ENCODE measurements at regions not wholly inside any gene's neighbourhood (a gene's known extent, or its start where the extent isn't known, plus 50 kb on each side); places are given as distances from the start of the nearest gene placed in this dataset.
"Not testable (repeated sequence)": the region's sequence is repeated elsewhere in the genome, so short reads cannot be mapped to it uniquely, and the experiment has no call there.

DNA sequence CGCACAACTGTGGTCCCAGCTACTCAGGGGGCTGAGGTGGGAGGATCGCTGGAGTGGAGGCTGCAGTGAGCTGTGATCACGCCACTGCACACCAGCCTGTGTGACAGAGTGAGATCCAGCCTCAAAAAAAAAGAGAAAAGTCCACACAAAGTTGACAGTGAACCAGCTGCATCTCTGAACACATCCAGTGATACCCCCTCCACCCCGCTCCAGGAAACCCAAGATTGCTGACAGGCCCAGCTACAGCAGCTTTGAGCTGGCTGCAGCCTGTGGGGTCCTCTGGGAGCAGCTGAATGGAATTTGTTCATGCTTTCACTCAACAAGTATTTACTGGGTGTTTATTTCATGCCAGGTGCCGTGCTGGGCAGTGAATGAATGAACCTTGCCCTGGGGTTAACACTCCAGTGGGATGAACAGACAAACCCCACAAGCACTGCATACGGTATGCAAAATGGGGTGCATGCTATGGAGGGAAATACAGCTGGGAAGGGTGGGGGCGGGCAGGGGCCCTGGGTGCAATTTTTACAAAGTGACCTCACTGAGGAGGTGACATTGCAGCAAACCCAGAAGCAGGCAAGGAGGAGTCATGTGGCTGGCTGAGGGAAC is 170.9 kb downstream of the GOSR1 start:
- not testable (repeated sequence) for H3K27me3 ChIP-seq (ENCODE audit: insufficient read depth, low read depth, severe bottlenecking); H3K9me3 ChIP-seq (ENCODE audit: severe bottlenecking); H3K4me3 ChIP-seq (ENCODE audit: low read depth, low read length); H3K36me3 ChIP-seq; H3K27ac ChIP-seq; DNase-seq

DNA sequence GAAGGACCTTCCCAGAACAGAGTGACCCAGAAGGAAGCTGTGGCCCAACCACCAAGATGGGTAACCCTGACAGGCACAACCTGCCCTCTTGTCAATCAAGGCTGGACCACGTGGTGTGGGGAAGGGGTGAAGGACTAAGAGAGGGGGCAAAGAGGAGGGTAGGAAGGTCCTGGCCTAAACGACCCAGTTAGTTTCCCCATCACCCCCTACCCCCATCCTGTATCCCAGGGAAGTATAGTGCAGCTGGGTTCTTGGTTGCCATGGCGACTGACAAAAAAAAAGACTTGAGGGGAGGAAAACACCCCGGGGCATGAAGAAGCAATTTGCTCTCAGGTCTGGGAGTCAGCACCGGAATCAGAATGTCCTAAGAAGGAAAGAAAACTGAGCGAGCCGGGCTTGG is 168.7 kb downstream of the GOSR1 start:
- not testable (repeated sequence) for H3K27me3 ChIP-seq (ENCODE audit: insufficient read depth, low read depth, severe bottlenecking); H3K4me3 ChIP-seq (ENCODE audit: low read depth, low read length); DNase-seq; H3K9me3 ChIP-seq (ENCODE audit: severe bottlenecking); H3K27ac ChIP-seq; H3K36me3 ChIP-seq

DNA sequence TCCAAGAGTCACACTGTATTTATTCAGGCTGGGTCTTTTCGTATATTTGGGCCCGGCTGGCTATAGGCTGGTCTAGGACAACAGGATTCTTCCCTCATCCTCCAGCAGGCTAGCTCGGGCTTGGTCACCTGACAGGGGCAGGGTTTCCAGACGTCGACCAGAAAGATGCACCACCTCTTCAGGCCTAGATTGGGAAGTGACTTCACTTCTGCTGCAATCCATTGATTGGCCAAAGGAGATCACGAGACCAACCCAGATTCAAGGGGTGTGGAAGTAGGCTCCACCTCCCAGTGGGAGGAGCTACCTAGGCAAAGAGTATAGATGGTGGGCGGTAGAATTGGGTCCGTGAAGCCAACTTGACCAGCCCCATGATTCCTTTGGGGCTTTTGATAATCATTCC is 167.5 kb downstream of the GOSR1 start:
- not testable (repeated sequence) for H3K9me3 ChIP-seq (ENCODE audit: severe bottlenecking); H3K36me3 ChIP-seq; DNase-seq; H3K4me3 ChIP-seq (ENCODE audit: low read depth, low read length); H3K27ac ChIP-seq; H3K27me3 ChIP-seq (ENCODE audit: insufficient read depth, low read depth, severe bottlenecking)

DNA sequence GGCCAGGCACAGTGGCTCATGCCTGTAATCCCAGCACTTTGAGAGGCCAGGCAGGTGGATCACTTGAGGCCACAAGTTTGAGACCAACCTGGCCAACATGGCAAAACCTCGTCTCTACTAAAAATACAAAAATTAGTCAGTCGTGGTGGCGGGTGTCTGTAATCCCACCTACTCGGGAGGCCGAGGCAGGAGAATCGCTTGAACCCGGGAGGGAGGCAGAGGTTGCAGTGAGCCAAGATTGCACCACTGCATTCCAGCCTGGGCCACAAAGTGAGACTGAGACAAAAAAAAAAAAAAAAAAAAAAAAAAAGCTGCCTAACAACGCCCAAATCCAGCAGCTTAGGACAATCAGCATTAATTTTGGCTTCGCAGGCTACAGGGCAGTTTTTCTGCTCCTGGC is 167.1 kb downstream of the GOSR1 start:
- H3K27ac ChIP-seq, DNase-seq: not testable (repeated sequence)

DNA sequence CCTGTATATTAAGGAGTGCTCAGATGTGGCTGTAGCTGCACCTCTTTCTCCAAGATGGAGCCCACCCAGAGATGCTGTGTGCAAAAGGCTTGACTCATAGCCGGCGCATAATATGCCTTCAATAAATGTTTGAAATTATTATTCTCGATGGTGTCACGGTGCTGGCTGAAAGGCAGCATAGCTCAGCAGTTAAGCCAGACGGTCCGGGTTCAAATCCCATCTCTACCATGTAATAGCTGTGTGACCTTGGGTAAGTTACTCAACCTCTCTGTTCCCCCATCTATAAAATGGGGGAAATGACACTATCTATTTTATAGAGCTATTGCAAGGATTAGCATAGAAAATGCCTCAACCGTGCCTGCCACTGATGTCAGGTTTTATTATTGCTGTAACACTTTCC is 164.2 kb downstream of the GOSR1 start:
- not testable (repeated sequence) for H3K9me3 ChIP-seq (ENCODE audit: severe bottlenecking); H3K36me3 ChIP-seq; H3K27me3 ChIP-seq (ENCODE audit: insufficient read depth, low read depth, severe bottlenecking); H3K27ac ChIP-seq; H3K4me3 ChIP-seq (ENCODE audit: low read depth, low read length); DNase-seq

More for the DNA sequence above, 167.1 kb downstream of the GOSR1 start:
- not testable (repeated sequence) for H3K4me3 ChIP-seq (ENCODE audit: low read depth, low read length); H3K36me3 ChIP-seq; H3K27me3 ChIP-seq (ENCODE audit: insufficient read depth, low read depth, severe bottlenecking); H3K9me3 ChIP-seq (ENCODE audit: severe bottlenecking)

DNA sequence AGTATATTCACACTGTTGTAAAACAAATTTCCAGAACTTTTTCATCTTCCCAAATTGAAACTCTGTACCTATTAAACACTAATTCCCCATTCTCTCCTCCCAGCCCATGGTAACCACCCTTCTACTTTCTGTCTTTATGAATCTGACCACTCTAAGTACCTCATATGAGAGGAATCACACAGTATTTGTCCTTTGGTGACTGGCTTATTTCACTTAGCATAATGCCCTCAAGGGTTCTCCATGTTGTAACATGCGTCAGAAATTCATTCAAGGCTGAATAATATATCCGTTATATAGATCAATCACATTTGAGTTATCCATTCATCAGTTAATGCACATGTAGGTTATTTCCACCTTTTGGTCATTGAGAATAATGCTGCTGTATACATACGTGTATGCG is 162.2 kb downstream of the GOSR1 start:
- H3K27ac ChIP-seq; DNase-seq; H3K36me3 ChIP-seq; H3K4me3 ChIP-seq (ENCODE audit: low read depth, low read length); H3K9me3 ChIP-seq (ENCODE audit: severe bottlenecking); H3K27me3 ChIP-seq (ENCODE audit: insufficient read depth, low read depth, severe bottlenecking): not testable (repeated sequence)

DNA sequence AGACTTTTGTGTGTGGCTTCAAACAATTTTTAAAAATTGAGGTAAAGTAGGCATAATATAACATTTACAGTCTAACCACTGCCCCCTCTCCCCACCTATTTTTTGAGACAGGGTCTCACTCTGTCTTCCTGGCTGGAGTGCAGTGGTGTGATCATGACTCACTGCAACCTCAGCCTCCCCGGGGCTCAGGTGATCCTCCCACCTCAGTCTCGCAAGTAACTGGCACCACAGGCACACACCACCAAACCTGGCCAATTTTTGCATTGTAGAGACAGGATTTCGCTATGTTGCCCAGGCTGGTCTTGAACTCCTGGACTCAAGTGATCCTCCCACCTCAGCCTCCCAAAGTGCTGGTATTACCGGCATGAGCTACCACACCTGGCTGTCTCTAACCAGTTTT is 161.8 kb downstream of the GOSR1 start:
- H3K27me3 ChIP-seq (ENCODE audit: insufficient read depth, low read depth, severe bottlenecking); DNase-seq; H3K4me3 ChIP-seq (ENCODE audit: low read depth, low read length); H3K9me3 ChIP-seq (ENCODE audit: severe bottlenecking); H3K36me3 ChIP-seq; H3K27ac ChIP-seq: not testable (repeated sequence)

DNA sequence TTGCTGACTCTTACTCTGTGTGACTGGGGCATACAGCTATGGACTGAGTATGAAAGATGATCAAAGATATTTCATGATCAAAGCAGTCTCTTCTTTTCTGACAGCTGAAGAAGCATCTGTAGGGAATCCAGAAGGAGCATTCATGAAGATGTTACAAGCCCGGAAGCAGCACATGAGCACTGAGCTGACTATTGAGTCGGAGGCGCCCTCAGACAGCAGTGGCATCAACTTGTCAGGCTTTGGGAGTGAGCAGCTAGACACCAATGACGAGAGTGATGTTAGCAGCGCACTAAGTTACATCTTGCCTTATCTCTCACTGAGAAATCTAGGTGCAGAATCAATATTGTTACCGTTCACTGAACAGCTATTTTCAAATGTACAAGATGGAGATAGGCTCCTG is 154.4 kb downstream of the GOSR1 start:
- H3K36me3 ChIP-seq; H3K27ac ChIP-seq; DNase-seq; H3K27me3 ChIP-seq (ENCODE audit: insufficient read depth, low read depth, severe bottlenecking); H3K9me3 ChIP-seq (ENCODE audit: severe bottlenecking); H3K4me3 ChIP-seq (ENCODE audit: low read depth, low read length): not testable (repeated sequence)

DNA sequence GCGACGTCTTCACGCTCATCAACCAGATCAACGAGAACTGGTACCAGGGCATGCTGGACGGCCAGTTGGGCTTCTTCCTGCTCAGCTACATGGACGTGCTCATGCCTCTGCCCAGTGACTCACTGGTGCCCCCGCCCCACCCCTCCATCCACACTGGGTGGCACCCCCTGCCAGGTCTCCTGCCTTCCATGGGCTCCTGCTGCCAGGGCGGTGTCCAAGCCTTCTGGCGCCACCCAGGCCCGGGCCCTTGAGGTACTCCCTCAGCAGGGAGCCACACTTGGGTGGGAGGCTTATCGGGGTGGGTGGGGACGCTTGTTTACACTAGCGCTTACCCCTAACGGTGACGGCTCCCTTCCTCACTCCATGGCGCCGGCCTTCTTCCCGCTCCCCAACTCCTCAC is 148.2 kb downstream of the GOSR1 start:
- not testable (repeated sequence) for H3K27me3 ChIP-seq (ENCODE audit: insufficient read depth, low read depth, severe bottlenecking); H3K4me3 ChIP-seq (ENCODE audit: low read depth, low read length); DNase-seq; H3K27ac ChIP-seq; H3K36me3 ChIP-seq; H3K9me3 ChIP-seq (ENCODE audit: severe bottlenecking)

DNA sequence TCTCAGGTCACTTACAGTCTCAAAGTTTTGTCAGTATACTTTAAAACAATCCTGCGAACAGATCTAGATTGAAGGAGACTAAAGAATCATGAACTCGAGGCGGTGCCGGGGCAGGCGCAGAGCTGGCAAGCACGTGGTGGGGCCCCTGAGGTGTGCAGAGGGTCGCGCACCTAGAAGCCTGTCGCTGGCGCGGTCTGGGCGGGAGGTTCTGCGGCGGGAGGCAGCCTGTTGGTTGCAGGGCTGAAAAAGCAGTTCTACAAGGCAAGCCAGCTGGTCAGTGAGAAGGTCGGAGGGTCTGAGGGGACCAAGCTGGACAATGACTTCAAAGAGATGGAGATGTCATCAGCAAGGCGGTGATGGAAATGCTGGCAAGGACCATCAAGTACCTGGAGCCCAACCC is 147.0 kb downstream of the GOSR1 start:
- H3K27me3 ChIP-seq (ENCODE audit: insufficient read depth, low read depth, severe bottlenecking); H3K27ac ChIP-seq; H3K4me3 ChIP-seq (ENCODE audit: low read depth, low read length); H3K36me3 ChIP-seq; DNase-seq; H3K9me3 ChIP-seq (ENCODE audit: severe bottlenecking): not testable (repeated sequence)

DNA sequence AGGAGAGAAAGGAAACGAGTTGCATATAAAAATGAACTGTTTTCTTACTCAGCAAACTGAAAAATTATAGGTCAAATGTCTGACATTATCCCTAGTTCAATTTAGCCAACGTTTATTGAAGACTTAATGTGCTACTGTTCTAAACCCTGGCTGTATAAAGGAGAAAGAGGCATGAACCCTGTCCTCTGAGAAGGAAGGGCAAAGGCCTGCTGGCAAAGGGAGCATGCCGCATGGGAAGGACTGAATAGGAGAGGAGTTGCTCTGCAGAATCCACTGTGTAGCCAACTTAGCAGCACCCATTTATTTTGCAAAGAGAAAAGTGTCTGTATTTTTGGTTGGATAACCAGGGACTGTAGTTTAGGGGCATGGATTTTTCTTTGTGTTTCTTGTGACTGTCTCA is 132.5 kb downstream of the GOSR1 start:
- not testable (repeated sequence) for H3K27me3 ChIP-seq (ENCODE audit: insufficient read depth, low read depth, severe bottlenecking); H3K4me3 ChIP-seq (ENCODE audit: low read depth, low read length); DNase-seq; H3K9me3 ChIP-seq (ENCODE audit: severe bottlenecking); H3K36me3 ChIP-seq; H3K27ac ChIP-seq

DNA sequence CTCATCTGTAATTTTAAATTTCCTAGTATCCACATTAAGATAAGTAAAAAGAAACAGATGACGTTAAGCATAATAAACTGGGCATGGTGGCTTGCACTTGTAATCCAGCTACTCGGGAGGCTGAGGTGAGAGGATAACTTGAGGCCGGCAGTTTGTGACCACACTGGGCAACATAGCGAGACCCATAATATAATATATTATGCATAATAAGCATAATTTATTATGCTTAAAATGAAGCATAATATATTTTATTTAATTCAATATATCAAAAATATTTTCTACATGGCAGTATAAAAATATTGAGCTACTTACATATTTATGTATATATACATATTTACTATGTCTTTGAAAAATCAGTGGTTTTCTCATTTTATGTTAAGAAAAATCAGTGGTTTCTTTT is 128.3 kb downstream of the GOSR1 start:
- Histone ChIP-seq H3K36me3 (no peaks in the 10 kb centered on the region; the same call in 1 of the 2 replicates), H3K27ac (no peak overlapping the region)

More for the DNA sequence above, 128.3 kb downstream of the GOSR1 start:
- DNase-seq: no peak
- Histone ChIP-seq H3K27me3 (ENCODE audit: insufficient read depth, low read depth, severe bottlenecking) (no peaks in the 10 kb centered on the region), H3K9me3 (ENCODE audit: severe bottlenecking) (no peaks in the 10 kb centered on the region), H3K4me3 (ENCODE audit: low read depth, low read length) (no peak overlapping the region)
- TF ChIP-seq, protein P1, sequence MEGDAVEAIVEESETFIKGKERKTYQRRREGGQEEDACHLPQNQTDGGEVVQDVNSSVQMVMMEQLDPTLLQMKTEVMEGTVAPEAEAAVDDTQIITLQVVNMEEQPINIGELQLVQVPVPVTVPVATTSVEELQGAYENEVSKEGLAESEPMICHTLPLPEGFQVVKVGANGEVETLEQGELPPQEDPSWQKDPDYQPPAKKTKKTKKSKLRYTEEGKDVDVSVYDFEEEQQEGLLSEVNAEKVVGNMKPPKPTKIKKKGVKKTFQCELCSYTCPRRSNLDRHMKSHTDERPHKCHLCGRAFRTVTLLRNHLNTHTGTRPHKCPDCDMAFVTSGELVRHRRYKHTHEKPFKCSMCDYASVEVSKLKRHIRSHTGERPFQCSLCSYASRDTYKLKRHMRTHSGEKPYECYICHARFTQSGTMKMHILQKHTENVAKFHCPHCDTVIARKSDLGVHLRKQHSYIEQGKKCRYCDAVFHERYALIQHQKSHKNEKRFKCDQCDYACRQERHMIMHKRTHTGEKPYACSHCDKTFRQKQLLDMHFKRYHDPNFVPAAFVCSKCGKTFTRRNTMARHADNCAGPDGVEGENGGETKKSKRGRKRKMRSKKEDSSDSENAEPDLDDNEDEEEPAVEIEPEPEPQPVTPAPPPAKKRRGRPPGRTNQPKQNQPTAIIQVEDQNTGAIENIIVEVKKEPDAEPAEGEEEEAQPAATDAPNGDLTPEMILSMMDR (IDR thresholded peaks at IDR 0.05; ENCODE audit: low read depth, low read length): no peak

Measured in WERI-Rb-1 (cell line).